Upper lobe of left lung (tissue), 6 donors: ENCODE measurements at regions not wholly inside any gene's neighbourhood (a gene's known extent, or its start where the extent isn't known, plus 50 kb on each side); places are given as distances from the start of the nearest gene placed in this dataset.
A peak's percentile ranks its signal among the peaks of the same experiment; 100 is the strongest.
"Not testable (repeated sequence)": the region's sequence is repeated elsewhere in the genome, so short reads cannot be mapped to it uniquely, and the experiment has no call there.

Source experiments
- ATAC-seq, 2 donors: fragments of 200-7000 bp; cut with Tn5 transposase; one replicate each; pipeline ENCODE4 v1.9.1; 2022; ENCODE audit warnings: mild to moderate bottlenecking in 2 of 2, moderate library complexity in 2 of 2; ENCODE audit not compliant: low FRiP score in 2 of 2
- DNase-seq, 2 donors: peaks; one replicate each; pipeline ENCODE4 v3.0.0-alpha.2; 2019 to 2020
- H3K27ac ChIP-seq, 4 donors: fragments of 200-600 bp; sonication (generic); one replicate each; pipeline ENCODE4 v1.5.1; 2016 to 2019
- H3K27me3 ChIP-seq, 4 donors: fragments of 200-600 bp; sonication (generic); one replicate each; pipeline ENCODE4 v1.5.1; 2017 to 2019
- H3K36me3 ChIP-seq, 4 donors: fragments of 200-600 bp; sonication (generic); one replicate each; pipeline ENCODE4 v1.5.1; 2016 to 2019
- H3K4me1 ChIP-seq, 4 donors: fragments of 200-600 bp; sonication (generic); one replicate each; pipeline ENCODE4 v1.5.1; 2018 to 2019
- H3K4me3 ChIP-seq, 4 donors: fragments of 200-600 bp; sonication (generic); one replicate each; pipeline ENCODE4 v1.5.1; 2017 to 2019; ENCODE audit warnings: mild to moderate bottlenecking in 2 of 4, moderate library complexity in 1 of 4
- H3K9me3 ChIP-seq, 4 donors: fragments of 200-600 bp; sonication (generic); one replicate each; pipeline ENCODE4 v1.5.1; 2018 to 2019
- EP300 ChIP-seq, 4 donors: sonication (generic); formaldehyde crosslinking; IDR thresholded peaks; one replicate each; pipeline ENCODE4 v1.5.1; 2017; ENCODE audit warnings: antibody characterized with exemption in 4 of 4, control low read depth in 2 of 4
- POLR2A ChIP-seq, 4 donors: fragments of 450-650 bp; IDR thresholded peaks; one replicate each; pipeline ENCODE4 v1.5.1; 2016 to 2017; ENCODE audit warnings: antibody characterized with exemption in 4 of 4, mild to moderate bottlenecking in 2 of 4
- POLR2AphosphoS5 ChIP-seq, 2 donors: sonication (generic); formaldehyde crosslinking; IDR thresholded peaks; one replicate each; pipeline ENCODE4 v1.5.1; 2017; ENCODE audit warnings: antibody characterized with exemption in 2 of 2
- WGBS, 2 donors: methylation state at CpG; one replicate each; pipeline ENCODE4 v1.1.5; 2017 to 2018; 5-methylcytosine and 5-hydroxymethylcytosine counted together
- TF ChIP-seq, protein P1 (sequence below), 6 experiments: fragments of 450-650 bp in 4 of 6; fragments of 200-600 bp in 2 of 6; sonication (generic) in 2 of 6; IDR thresholded peaks; one replicate each; pipeline ENCODE4 v1.5.1; 2016 to 2019; ENCODE audit warnings: antibody characterized with exemption in 6 of 6
- donor health status: DM: no; HTN: no; CAD: no; lungs with moderate emphysema.
- donor health status: DM: no; HTN: yes; CAD: no; lungs with severe emphysema.

DNA sequence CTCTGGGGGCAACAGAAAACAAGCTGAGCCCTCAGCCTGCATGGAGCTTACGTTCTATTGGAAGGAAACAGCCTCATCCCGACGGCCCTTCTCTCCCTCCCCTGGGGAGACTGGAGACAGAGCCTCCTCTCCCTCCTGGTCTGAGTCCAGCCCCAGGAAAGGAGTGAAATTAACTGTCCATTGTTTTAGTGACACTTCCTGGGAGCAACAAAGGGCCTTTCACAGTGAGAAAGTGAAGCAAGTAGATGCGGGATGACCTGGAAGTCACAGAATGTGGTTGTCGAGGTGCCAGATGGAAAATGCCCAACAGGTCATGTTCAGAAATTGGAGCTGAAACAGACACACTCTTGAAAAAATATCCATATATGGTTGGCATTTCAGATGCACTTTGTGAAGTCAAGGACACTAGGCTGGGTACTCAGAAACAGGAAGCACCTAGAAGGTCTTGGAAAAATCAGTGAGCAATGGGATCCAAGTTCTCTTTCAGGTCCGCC, 77.8 kb downstream of the TFAP2C start:
- Histone ChIP-seq H3K4me1 (no peaks in the 10 kb centered on the region), H3K4me3 (no peak overlapping the region), H3K36me3 (no peaks in the 10 kb centered on the region), H3K27ac (no peak overlapping the region), H3K9me3 (no peaks in the 10 kb centered on the region), H3K27me3 (no peaks in the 10 kb centered on the region)
- DNase-seq (no peak), ATAC-seq (no peak)
- WGBS, 2 donors = 65 to 75% methylated on average over 6 of the region's 6 CpGs
- TF ChIP-seq, protein P1, sequence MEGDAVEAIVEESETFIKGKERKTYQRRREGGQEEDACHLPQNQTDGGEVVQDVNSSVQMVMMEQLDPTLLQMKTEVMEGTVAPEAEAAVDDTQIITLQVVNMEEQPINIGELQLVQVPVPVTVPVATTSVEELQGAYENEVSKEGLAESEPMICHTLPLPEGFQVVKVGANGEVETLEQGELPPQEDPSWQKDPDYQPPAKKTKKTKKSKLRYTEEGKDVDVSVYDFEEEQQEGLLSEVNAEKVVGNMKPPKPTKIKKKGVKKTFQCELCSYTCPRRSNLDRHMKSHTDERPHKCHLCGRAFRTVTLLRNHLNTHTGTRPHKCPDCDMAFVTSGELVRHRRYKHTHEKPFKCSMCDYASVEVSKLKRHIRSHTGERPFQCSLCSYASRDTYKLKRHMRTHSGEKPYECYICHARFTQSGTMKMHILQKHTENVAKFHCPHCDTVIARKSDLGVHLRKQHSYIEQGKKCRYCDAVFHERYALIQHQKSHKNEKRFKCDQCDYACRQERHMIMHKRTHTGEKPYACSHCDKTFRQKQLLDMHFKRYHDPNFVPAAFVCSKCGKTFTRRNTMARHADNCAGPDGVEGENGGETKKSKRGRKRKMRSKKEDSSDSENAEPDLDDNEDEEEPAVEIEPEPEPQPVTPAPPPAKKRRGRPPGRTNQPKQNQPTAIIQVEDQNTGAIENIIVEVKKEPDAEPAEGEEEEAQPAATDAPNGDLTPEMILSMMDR (IDR thresholded peaks at IDR 0.05) = no peak
- no peak for TF ChIP-seq EP300 (IDR thresholded peaks at IDR 0.05)
- no peak for TF ChIP-seq POLR2AphosphoS5 (IDR thresholded peaks at IDR 0.05)
- no peak for TF ChIP-seq POLR2A (IDR thresholded peaks at IDR 0.05)

DNA sequence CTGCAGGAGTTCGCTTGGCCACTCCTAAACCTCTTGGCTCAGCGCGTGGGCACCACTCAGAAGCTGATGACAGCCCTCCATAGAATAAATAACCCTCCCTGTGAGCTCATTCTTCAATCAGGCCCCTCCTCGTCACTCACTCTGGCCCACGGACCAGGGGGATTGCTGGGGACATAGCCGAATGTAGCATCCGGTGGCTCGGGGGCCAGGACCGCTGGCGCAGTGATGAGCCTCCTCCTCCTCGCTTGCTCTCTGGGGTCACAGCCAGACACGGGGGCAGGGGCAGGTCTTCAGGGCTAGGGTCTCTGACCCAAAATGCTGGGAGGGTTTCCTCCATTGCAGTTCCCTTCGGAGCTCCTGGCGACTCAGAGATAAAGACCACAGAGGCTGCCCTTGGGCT, 79.9 kb downstream of the TFAP2C start:
- Histone ChIP-seq H3K36me3 (no peaks in the 10 kb centered on the region), H3K27ac (no peak overlapping the region), H3K4me3 (no peak overlapping the region), H3K27me3 (no peaks in the 10 kb centered on the region), H3K9me3 (no peaks in the 10 kb centered on the region), H3K4me1 (no peaks in the 10 kb centered on the region)
- TF ChIP-seq POLR2A (IDR thresholded peaks at IDR 0.05) = no peak
- TF ChIP-seq POLR2AphosphoS5 (IDR thresholded peaks at IDR 0.05) = no peak
- TF ChIP-seq, protein P1 (IDR thresholded peaks at IDR 0.05) = no peak
- TF ChIP-seq EP300 (IDR thresholded peaks at IDR 0.05) = no peak
- ATAC-seq (no peak), DNase-seq (no peak)
- 69 to 75% methylated on average over 9 to 14 of the region's 14 CpGs for WGBS, 2 donors

DNA sequence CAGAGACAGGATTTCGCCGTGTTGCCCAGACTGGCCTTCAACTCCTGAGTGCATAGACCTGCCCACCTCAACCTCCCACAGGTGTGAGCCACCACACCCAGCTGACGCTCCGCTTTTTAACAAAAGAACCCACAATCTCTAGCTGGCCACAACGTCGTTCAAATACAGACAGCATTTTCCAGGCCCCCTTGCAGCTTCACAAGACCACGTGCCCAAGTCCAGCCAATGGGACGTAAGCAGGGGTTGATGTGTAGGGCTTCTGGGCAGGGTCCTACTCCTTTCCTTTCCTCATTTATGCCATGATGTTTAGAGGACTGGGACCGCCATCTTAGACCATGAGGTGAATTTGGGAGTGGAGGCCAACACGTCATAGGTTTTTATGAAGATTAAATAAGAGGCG, 81.0 kb downstream of the TFAP2C start:
- H3K9me3 ChIP-seq = no peaks in the 10 kb centered on the region
- WGBS, 2 donors = 87 to 88% methylated on average over 11 of the region's 11 CpGs
- H3K4me3 ChIP-seq = no peak overlapping the region
- TF ChIP-seq POLR2A (IDR thresholded peaks at IDR 0.05) (no peak), EP300 (IDR thresholded peaks at IDR 0.05) (no peak), POLR2AphosphoS5 (IDR thresholded peaks at IDR 0.05) (no peak)
- TF ChIP-seq, protein P1 (IDR thresholded peaks at IDR 0.05) = no peak
- H3K27me3 ChIP-seq = no peaks in the 10 kb centered on the region
- H3K4me1 ChIP-seq = no peaks in the 10 kb centered on the region
- no peak for DNase-seq
- no peak for ATAC-seq
- H3K36me3 ChIP-seq = no peaks in the 10 kb centered on the region
- H3K27ac ChIP-seq = no peak overlapping the region

DNA sequence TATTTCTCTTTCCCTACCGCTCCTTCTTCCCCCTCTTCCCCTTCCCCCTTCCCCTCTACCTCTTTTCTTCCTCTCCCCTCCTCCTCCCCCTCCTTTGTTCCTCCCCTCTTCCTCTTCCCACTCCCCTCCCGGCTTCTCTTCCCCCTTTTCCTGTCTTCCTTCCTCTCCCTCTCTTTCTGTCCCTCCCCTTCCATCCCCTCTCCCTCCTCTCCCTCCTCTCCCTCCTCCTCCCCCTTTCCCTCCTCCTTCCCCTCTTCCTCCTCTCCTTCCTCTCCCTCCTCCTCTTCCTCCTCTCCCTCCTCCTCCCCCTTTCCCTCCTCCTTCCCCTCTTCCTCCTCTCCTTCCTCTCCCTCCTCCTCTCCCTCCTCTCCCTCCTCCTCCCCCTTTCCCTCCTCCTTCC, 81.5 kb downstream of the TFAP2C start:
- H3K9me3 ChIP-seq, ATAC-seq, H3K27ac ChIP-seq, DNase-seq, H3K4me1 ChIP-seq, H3K36me3 ChIP-seq, H3K4me3 ChIP-seq, H3K27me3 ChIP-seq: not testable (repeated sequence)
- WGBS, 2 donors = 48 to 57% methylated on average over 2 of the region's 2 CpGs

DNA sequence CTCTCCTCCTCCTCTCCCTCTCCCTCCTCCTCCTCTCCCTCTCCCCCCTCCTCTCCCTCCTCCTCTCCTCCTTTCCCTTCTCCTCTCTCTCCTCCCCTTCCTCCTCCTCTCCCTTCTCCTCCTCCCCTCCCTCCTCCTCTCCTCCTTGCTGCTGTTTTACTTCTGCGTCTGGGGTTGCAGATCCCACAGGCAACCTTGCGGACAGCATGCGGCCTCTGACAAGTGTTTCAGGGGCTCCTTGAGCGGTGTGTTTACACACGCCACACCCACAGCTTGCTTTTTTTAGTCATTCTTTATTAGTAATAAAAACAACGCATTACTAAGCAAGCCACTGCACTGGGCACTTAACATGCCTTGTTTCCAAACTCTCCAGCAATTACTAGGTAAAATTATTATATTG, 81.9 kb downstream of the TFAP2C start:
- H3K4me3 ChIP-seq = no peak overlapping the region
- 28 to 37% methylated on average over 5 to 6 of the region's 6 CpGs for WGBS, 2 donors
- no peaks in the 10 kb centered on the region for H3K36me3 ChIP-seq
- no peaks in the 10 kb centered on the region for H3K9me3 ChIP-seq
- H3K27me3 ChIP-seq = no peaks in the 10 kb centered on the region
- ATAC-seq (peak in 1 of 2 donors; percentile 17), DNase-seq (peak in 1 of 2 donors; percentile 24)
- no peaks in the 10 kb centered on the region for H3K4me1 ChIP-seq
- H3K27ac ChIP-seq = no peak overlapping the region
- TF ChIP-seq POLR2AphosphoS5 (IDR thresholded peaks at IDR 0.05) = no peak
- TF ChIP-seq, protein P1 (IDR thresholded peaks at IDR 0.05) = no peak
- TF ChIP-seq EP300 (IDR thresholded peaks at IDR 0.05) = no peak
- no peak for TF ChIP-seq POLR2A (IDR thresholded peaks at IDR 0.05)
